ENCODE measurements at regions not wholly inside any gene's neighbourhood (a gene's known extent, or its start where the extent isn't known, plus 50 kb on each side); places are given as distances from the start of the nearest gene placed in this dataset.
"Not testable (repeated sequence)": the region's sequence is repeated elsewhere in the genome, so short reads cannot be mapped to it uniquely, and the experiment has no call there.

DNA sequence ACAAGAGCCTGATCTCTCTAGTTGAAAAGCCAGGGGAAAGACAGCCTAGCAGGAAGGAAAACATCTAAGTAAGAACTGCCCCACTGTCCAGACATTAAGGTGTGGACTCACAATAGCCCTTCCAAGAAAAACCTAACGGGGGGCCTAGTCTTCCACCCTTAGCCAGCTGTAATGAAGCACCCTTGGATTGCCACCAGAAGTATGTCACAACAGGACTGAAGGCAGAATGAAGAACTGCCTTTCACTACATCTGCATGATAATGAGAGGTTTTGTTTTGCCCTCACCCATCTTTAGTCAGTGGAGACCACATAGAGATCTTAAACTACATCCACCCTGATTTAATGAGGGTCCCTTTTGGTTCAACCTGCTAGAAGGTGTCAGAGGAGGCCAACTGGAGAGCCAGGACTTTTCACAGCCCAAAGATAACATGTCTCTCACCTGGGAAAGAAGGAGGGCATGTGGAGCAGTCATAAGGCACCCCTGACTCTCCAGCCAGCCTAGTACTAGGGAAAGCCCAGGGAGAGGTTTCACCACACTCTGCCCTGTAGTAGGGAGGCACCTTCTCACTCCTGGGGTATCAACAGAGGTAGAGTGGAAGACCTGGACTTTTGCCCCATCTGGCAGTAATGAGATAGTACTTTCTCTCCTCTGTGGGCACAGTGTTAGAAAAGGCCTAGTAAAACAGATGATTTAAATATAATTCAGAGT lies 1017.4 kb upstream of the MANEA start:
- DNase-seq (ENCODE audit: low read depth in 4 of 4, low spot score in 3 of 4): no peak

DNA sequence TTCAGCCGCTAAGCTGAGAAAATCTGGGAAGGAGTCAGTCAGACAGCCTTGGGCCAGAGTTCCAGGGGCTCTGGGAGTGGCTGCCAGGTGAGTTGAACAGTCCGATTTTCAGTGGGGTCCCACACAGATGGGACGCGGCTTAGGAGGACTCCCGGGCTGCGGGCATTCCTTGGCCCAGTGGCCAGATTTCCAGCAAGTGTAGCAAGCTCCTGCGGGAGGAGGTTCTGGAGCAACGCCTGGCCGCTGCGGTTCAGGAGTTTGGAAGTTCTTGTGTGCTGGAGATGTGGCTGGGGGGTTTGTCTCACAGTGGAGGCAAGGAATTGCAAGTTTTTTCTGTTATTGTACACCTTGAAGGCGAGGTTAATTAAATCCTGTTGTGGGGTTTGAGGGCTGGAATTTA lies 1020.1 kb upstream of the MANEA start:
- not testable (repeated sequence) for DNase-seq (ENCODE audit: low read depth in 4 of 4, low spot score in 3 of 4)

DNA sequence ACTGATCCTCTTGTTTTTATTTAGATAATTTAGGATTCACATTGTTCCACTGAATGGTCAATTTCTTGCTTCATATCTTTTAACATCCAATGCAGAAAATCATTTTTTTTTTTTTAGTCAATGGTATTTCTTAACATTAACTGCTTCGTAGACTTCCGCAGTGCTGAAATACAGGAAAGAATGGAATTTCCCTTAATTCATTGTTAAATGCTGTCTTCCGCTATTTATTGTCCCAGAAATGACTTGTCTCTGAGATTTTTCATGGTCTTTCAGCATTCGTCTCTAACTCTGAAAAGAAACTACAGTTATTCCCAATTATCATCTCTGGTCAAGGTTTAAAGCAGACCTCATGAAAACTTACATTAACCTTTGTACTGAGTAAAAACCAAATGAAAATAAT lies 1029.1 kb upstream of the MANEA start:
- no peak for DNase-seq (ENCODE audit: low read depth in 4 of 4, low spot score in 3 of 4)

DNA sequence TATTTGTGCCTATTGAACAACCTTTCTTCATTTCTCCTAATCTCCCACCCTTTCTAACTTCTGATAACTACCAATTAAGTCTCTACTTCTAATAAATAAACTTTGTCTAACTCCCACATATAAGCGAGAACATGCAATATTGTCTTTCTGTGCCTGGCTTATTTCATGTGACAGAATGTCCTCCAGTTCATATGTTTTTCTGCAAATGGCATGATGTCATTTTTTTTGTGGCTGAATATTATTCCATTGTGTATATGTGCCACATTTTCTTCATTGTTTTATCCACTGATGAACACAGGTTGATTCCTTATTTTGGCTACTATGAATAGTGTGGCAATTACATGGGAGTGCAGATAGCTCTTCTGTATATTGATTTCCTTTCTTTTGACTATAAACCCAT lies 1041.5 kb upstream of the MANEA start:
- DNase-seq (ENCODE audit: low read depth in 4 of 4, low spot score in 3 of 4): no peak

DNA sequence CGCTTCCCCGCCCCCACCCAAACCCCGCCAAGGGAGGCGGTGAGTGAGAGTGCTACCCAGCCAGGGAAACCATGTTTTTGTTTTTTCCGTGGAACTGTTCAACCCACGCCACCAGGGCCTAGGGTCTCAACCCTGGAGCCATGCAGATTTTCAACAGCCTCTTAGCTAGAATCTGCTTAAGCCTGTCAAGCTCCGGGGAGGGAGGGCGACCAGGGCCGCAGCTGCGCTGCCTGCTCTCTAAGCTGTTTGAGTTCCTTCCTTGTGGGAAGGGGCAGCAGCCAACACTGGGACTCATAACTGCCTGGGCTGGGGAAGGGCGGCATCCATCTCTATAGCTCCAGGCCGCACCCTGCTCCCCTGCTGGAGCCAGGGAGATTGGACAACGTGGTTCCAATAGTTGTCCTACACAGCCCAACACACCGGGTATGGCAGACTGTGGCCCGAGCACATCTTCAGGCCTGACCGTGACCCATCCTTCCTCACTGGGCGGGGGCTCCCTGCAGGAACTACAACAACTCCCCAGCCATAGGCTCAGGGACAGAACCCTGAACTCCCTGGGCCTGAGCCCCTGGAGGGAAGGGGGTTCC lies 1065.7 kb upstream of the MANEA start:
- no peak for DNase-seq (ENCODE audit: low read depth in 4 of 4, low spot score in 3 of 4)

DNA sequence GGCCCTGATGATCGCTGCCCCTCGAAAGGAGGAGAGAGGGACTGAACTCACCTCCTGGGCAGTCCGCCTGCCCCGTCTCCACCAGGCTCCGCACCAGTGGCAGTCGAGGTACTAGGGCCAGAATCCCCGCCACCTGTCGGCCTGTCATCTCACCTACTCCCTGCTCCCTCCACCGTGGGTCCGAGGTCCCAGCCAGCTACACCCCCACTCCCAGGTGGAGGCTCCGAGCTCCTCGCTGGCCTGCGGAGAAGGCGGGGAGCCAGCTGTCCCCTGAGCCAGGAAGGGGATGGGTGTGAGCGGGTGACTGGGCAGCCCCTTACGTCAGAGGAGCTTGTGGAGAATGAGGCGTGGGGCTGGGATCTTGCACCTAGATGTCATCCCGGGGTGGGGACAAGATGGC lies 1066.5 kb upstream of the MANEA start:
- DNase-seq (ENCODE audit: low read depth in 4 of 4, low spot score in 3 of 4): no peak

DNA sequence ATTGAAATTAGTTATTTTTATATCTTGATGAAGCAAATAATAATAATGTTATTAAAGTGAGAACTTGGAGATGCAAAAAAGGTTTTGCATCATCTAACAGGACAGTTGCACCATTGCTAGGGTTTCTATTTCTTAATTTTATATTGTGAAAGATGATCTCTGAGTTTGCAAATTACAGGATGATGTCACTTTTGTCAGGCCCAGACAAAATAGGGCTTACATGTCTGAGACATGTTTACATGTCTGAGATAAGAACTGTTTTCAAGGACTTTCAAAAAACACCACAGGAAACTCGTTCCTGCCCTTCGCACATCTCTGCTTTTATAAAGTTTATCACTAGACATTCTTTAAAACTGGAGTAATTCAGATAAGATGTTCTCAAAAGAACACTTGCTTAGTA lies 1075.8 kb upstream of the MANEA start:
- no peak for DNase-seq (ENCODE audit: low read depth in 4 of 4, low spot score in 3 of 4)

DNA sequence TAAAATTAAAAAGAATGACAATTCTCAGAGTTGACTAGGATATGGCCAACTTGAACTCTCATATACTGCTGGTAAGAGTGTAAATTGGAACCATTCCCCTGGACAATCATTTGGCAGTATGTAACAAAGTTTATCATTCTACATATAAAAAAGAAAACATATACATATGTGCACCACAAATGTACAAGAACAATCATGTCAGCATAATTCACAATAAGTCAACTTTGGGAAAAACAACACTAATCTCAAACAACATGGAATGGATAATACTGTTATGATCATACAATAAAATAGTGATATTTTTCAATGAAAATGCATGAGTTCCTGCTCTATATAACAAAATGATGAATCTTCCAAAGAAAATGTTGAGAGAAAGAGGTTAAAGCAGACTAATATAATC lies 1078.7 kb upstream of the EPHA7 start:
- no peak for DNase-seq (ENCODE audit: low read depth in 4 of 4, low spot score in 3 of 4)

DNA sequence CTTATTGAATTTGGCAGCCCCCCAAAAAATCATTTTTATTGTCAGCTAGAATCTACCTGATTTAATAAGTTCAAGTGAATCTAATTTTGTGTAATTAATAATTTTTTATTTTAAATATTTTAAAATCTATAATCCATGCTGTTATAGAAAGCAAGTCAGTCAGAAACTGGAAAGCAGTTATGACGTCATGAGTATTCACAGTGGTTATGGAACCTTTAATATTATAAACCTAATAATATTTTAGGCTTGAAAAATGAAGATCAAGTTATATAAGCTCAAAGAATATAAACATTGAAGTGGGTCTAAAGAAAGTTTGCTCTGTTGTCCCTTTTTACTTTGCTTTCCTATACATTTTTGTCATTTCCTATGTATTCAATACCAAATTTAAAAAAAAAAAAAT lies 1075.1 kb upstream of the EPHA7 start:
- DNase-seq (ENCODE audit: low read depth in 4 of 4, low spot score in 3 of 4): no peak

DNA sequence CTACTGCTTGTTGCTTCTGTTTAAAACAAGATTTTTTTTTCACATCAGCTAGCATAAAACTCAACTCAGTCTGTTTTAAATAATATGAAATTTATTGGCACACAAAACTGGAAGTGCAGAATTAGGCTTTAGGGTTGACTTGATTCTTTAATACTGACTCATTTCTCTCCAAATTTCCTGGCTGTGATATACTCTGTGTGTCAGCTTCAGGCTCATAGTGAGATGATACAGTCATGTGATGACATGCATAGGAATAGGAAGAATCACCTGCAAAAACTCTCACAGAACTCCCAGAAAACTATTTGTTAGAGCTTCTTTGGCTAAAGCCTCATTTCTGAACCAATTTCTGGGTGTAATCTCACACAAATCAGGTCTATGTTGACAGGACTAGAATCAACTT lies 1068.0 kb upstream of the EPHA7 start:
- no peak for DNase-seq (ENCODE audit: low read depth in 4 of 4, low spot score in 3 of 4)

DNA sequence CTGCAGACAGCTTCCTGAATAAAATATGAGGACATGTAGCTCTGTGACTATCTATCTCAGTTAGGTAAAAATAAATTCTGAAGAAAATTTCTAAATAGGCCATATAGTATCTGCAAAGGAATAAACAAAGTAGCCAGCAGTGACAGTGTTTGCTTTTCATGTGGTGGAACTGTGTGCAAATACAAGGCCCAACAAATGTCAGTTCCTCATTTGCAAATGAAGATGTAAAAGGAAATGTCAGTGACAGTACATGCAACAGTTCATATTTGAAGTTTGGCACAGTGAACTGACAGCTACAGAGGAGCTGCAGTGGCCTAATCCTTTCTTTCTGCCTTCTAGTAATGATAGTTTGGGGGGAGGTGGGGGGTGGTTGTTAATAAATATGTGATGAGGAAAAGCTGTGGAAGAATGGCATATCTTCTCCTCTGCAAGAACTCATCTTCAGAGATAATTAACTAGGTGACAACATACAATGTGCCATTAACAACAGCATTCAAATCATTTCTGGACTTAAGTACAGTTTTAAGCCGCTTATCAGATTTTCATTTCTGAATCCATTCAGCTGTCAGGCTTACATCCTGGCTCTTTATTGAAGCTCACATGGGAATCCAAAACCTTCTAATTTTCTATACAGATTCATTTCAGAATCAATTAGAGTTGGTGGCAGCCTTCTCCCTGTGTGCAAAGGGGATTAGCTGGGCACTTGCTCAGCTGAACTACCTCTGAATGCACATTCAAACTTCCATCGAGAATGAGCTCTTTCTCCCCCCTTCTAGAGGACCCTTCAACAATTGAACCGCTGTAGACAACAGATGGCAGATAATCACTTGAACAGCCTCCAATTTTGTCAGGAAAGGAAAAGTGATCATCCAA lies 1059.0 kb upstream of the EPHA7 start:
- no peak for DNase-seq (ENCODE audit: low read depth in 4 of 4, low spot score in 3 of 4)

DNA sequence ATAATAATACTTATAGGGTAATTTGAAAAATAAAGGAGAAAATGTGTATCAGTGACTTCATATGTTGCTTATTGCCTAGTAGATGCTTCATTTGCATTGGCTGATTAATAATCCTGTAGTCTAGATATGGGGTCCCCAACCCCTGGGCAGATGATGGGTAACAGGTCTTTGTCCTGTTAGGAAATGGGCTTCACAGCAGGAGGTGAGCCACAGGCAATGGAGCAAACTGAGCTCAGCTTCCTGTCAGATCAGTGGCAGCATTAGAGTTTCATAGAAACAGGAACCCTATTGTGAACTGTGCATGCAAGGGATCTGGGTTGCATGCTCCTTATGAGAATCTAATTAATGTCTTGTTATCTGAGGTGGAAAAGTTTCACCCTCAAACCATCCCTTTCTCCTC lies 1049.5 kb upstream of the EPHA7 start:
- no peak for DNase-seq (ENCODE audit: low read depth in 4 of 4, low spot score in 3 of 4)

DNA sequence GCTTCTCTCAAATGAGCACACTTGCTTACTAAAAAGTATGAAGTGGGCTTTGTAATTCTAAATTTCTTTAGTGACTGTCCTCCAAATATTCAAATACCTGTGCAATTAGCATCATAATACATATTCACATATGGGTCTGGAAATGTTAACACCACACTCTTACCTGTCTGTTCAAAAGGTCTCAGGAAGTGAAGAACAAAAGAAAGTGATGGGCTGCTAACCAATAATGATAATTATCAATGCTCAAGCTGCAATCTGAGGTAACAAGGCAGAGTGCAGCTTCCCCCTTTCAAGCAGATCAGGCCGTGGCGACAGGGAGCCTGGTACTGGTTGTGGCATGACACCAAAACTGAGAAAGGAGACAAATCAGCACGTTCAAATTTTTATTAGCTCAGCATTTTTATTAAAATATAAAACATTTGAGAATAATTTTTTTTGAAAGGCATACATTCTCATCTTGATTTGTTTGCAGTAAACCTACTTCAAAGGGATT lies 1044.7 kb upstream of the EPHA7 start:
- no peak for DNase-seq (ENCODE audit: low read depth in 4 of 4, low spot score in 3 of 4)

DNA sequence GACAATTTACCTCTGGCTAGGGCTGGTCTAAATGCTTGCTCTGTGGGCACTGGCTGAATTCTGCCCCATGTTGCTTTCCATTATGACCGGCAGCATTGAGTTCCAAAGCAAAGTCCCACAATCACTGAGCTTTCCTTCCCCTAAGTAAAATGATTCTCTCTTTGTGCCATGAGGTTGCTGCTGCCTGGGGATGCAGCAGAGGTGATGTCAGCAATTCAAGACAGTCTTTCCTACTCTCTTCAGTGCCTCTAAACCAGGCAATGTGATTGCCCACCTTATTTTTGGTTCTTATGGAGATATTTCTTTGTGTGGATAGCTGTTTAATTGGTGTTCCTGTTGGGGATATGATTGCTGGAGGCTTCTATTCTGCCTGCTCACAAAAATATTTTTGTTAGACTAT lies 1043.9 kb upstream of the EPHA7 start:
- no peak for DNase-seq (ENCODE audit: low read depth in 4 of 4, low spot score in 3 of 4)

DNA sequence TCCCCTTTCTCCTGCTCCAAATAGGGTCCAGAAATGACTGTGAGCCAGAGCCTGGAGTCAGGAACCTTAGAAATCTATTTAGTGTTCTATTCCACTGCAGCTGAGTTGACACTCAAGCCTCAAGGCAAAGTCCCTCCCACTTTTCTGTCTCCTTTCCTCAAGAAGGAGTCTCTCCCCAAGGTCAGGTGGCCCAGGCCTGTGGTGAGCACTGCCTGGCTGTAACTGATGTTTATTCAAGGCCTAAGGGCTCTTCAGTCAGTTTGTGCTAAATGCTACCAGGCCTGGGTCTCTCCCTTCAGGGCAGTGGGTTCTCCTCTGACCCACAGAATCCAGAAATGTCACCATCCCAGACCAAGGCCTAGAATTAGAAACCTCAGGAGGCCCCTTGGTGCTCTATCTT lies 1042.9 kb upstream of the EPHA7 start:
- no peak for DNase-seq (ENCODE audit: low read depth in 4 of 4, low spot score in 3 of 4)

DNA sequence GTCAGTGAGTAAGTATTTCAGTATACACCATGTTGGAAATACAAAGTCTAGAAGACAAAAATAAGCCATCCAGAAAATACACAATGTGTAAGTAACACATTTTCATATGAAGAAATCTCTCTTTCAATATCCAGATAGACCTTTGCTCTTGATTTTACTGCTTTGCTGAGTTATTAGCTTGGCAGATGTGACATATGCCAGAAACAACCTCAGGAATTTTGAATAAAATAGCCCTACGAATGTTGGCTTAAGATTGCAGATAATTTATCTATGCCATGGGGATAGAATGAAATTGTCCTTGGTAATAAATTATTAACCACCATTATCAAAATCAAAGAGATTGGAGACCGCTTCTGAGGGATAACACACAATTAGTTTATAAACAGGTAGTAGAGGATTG lies 1036.9 kb upstream of the EPHA7 start:
- DNase-seq (ENCODE audit: low read depth in 4 of 4, low spot score in 3 of 4): no peak

DNA sequence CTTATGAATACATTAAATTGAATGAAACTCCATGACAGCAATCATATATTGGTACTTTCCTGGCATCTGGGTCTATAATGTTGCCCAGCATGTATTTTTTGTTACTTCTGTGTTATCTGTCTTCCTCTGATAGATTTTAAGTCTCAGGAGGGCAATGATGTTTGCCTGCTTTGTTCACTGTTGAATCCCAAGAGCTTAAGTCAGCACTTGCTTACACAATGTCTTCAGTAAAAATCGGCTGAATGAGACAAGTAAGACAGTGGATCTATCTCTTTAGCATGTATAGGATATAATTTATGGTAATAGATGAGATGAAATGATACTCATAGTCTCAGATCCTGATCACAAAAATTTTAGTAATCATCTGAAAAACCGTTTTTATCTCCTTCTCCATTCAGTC lies 1034.9 kb upstream of the EPHA7 start:
- no peak for DNase-seq (ENCODE audit: low read depth in 4 of 4, low spot score in 3 of 4)

DNA sequence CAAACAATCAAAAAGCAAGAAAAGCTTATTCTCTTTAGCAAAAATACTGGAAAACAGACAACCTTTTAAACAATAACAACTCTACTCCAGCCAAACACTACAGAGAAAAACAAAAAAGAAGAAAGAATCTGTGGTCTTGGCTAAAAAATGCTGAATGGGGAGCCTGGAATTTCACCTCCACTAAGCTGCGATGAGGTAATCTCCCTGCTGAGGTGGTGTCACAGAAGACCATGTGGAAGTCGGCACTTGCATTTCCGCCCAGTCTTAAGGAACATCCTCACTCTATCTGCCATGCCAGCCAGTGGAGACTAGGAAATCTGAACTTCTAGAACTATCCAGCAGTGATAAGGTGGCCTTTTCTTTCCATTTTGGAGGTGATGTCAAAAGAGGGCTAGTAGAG lies 1026.8 kb upstream of the EPHA7 start:
- no peak for DNase-seq (ENCODE audit: low read depth in 4 of 4, low spot score in 3 of 4)

DNA sequence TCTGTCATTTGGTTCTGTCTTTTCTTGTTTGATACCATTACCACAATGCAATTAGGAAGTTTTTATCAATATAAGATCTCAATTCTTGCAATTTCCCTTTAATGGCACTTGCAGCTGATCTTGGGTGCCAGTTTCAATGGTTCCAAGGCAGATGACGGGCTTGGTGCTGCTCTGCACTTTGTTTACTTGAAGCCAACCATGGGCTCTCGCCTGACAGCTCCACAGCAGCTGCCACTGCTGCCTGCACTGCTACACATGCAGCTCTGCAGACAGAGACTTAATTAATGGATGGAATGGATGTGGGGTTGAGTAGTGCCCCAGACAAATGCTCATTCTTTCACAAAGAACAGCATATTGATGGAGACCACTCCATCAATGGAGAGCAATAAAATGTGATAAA lies 1024.3 kb upstream of the EPHA7 start:
- DNase-seq (ENCODE audit: low read depth in 4 of 4, low spot score in 3 of 4): no peak

DNA sequence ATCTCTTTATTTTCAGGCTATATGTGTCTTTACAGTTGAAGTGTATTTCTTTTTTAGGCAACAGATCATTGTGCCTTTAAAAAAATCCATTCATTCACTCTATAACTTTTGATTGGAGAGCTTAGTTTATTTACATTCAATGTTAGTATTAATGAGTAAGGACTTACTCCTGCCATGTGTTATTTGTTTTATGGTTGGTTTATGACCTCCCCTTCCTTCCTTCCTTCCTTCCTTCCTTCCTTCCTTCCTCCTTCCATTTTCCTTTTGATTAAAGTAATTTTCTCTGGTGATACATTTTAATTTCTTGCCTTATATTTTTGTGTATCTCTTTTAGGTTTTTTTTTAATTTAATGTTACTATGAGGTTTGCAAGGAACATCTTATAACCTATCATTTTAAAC lies 1005.3 kb upstream of the EPHA7 start:
- no peak for DNase-seq (ENCODE audit: low read depth in 4 of 4, low spot score in 3 of 4)

DNA sequence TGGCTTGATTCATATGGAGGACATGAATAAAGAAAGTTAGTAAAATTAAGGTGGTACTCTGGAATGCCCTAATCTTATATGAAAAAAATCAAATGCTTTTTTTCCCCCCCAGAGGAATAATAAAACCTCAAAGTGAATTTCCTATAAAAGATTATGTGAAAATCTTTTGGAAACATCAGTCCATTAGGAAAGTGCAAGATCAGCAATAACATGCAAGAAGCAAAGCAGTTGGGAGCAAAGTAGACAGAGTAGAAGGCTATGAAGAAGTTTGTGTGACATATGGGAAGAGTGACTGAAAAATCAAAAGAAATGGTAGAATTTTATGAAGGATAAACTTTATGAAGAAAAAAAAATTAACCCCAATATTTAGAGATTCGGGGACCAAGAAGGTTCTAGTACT lies 998.0 kb upstream of the EPHA7 start:
- no peak for DNase-seq (ENCODE audit: low read depth in 4 of 4, low spot score in 3 of 4)

DNA sequence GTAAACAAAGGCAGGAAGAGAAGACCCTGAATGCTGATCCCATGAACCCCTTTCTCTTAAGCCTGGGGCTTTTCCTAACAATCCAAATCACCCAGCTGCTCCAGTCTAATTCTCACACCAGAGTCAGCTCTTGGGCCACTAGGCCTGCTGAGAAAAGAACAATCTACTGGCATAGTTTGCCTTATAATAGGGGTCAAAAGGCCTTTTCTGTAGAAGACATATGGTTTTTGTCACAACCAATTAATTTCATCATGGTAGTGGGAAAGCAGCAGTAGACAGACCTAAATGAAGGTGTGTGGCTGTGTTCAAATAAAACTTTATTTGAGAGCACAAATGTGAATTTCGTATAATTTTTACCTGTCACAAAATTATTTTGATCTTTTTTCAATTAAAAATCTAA lies 994.7 kb upstream of the EPHA7 start:
- no peak for DNase-seq (ENCODE audit: low read depth in 4 of 4, low spot score in 3 of 4)
